ENCODE measurements at regions not wholly inside any gene's neighbourhood (a gene's known extent, or its start where the extent isn't known, plus 50 kb on each side); places are given as distances from the start of the nearest gene placed in this dataset.

DNA sequence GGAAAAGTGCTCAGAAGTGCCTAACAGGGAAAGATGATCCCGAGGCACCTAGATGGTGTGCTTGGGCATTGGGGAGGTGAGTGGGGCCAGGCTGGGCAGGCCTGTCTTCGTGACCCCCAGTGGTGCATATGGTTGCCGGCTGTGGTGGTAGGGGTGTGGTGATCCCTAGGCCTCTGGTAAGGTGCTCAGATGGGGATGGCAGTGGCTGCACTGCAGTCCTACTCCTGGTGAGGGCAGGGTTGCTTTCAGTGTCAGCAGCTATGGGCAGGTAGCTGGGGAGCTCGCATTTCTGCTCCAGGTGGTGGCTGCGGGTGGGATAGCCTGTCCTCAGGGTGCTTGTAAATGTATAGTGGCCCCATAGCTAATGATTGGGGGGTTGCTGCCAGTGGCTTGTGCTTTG, 154.0 kb downstream of the RAMP3 start:
- TF ChIP-seq, protein P1, sequence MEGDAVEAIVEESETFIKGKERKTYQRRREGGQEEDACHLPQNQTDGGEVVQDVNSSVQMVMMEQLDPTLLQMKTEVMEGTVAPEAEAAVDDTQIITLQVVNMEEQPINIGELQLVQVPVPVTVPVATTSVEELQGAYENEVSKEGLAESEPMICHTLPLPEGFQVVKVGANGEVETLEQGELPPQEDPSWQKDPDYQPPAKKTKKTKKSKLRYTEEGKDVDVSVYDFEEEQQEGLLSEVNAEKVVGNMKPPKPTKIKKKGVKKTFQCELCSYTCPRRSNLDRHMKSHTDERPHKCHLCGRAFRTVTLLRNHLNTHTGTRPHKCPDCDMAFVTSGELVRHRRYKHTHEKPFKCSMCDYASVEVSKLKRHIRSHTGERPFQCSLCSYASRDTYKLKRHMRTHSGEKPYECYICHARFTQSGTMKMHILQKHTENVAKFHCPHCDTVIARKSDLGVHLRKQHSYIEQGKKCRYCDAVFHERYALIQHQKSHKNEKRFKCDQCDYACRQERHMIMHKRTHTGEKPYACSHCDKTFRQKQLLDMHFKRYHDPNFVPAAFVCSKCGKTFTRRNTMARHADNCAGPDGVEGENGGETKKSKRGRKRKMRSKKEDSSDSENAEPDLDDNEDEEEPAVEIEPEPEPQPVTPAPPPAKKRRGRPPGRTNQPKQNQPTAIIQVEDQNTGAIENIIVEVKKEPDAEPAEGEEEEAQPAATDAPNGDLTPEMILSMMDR (IDR thresholded peaks at IDR 0.05; ENCODE audit: poor library complexity): no peak
- TF ChIP-seq EZH2phosphoT487 (IDR thresholded peaks at IDR 0.05; ENCODE audit: low read depth, severe bottlenecking, unreplicated experiment) (no peak), EZH2 (IDR thresholded peaks at IDR 0.05; ENCODE audit: borderline replicate concordance) (no peak)

Data from hepatocyte (in vitro differentiated cells).